ENCODE measurements at regions not wholly inside any gene's neighbourhood (a gene's known extent, or its start where the extent isn't known, plus 50 kb on each side); places are given as distances from the start of the nearest gene placed in this dataset.

GRCh38 chr3:43870120-43870519 lies 179.4 kb downstream of the ABHD5 start:
- DNase-seq (ENCODE audit: low read depth) = no peak
- H3K4me3 ChIP-seq (ENCODE audit: low read depth, low read length) = no peak overlapping the region

GRCh38 chr3:43870844-43871626 lies 180.3 kb downstream of the ABHD5 start:
- no peak for TF ChIP-seq CTCF (IDR thresholded peaks at IDR 0.05; ENCODE audit: insufficient read depth, low read depth, low read length, missing control alignments)
- no peak for DNase-seq (ENCODE audit: low read depth)
- H3K4me3 ChIP-seq (ENCODE audit: low read depth, low read length) = no peak overlapping the region

More at GRCh38 chr3:43870120-43870519, 179.4 kb downstream of the ABHD5 start:
- no peak for TF ChIP-seq CTCF (IDR thresholded peaks at IDR 0.05; ENCODE audit: insufficient read depth, low read depth, low read length, missing control alignments)

GRCh38 chr3:43871627-43872245 lies 181.0 kb downstream of the ABHD5 start:
- TF ChIP-seq CTCF (IDR thresholded peaks at IDR 0.05; ENCODE audit: insufficient read depth, low read depth, low read length, missing control alignments) = no peak
- DNase-seq (ENCODE audit: low read depth) = no peak
- H3K4me3 ChIP-seq (ENCODE audit: low read depth, low read length) = no peak overlapping the region

- no peak for DNase-seq (ENCODE audit: low read depth)
- no peak for TF ChIP-seq CTCF (IDR thresholded peaks at IDR 0.05; ENCODE audit: insufficient read depth, low read depth, low read length, missing control alignments)
- no peak overlapping the region for H3K4me3 ChIP-seq (ENCODE audit: low read depth, low read length)
These were observed 181.6 kb downstream of the ABHD5 start for GRCh38 chr3:43872301-43872700.

GRCh38 chr3:43872901-43873300 lies 182.2 kb downstream of the ABHD5 start:
- H3K4me3 ChIP-seq (ENCODE audit: low read depth, low read length) = no peak overlapping the region
- TF ChIP-seq CTCF (IDR thresholded peaks at IDR 0.05; ENCODE audit: insufficient read depth, low read depth, low read length, missing control alignments) = no peak
- DNase-seq (ENCODE audit: low read depth) = no peak

GRCh38 chr3:43873723-43874122 lies 183.0 kb downstream of the ABHD5 start:
- no peak overlapping the region for H3K4me3 ChIP-seq (ENCODE audit: low read depth, low read length)
- TF ChIP-seq CTCF (IDR thresholded peaks at IDR 0.05; ENCODE audit: insufficient read depth, low read depth, low read length, missing control alignments) = no peak
- DNase-seq (ENCODE audit: low read depth) = no peak
